ENCODE measurements at regions not wholly inside any gene's neighbourhood (a gene's known extent, or its start where the extent isn't known, plus 50 kb on each side); places are given as distances from the start of the nearest gene placed in this dataset.

GRCh38 chr7:118129041-118129795 is 54.7 kb upstream of the LSM8 start:
- no peaks in the 10 kb centered on the region for H3K9me3 Mint-ChIP-seq (ENCODE audit: insufficient read depth)
- CTCF ChIA-PET, result no interaction called here

DNA sequence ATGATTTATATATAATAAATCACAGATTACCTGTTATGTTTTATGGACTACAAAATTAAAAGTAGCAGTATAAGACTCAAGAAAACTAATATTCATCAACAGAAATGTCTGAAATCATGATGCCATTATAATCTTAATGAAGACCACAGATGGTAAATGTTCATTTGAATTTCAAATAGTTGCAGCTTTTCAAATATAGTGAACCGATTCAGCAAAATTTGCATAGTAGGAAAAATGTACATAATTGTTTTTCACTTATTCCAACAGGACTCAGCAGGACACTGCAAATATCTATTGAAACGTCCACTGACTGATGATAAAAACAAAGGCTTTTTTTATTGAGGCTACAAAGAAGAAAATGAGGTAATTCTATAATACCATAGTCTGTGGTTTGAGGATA is 51.2 kb upstream of the LSM8 start:
- DNase-seq (no peak), ATAC-seq (no peak)
- H3K27ac Mint-ChIP-seq, result no peak overlapping the region
- no peaks in the 10 kb centered on the region for H3K27me3 Mint-ChIP-seq (ENCODE audit: low read depth)
- H3K9me3 Mint-ChIP-seq (ENCODE audit: insufficient read depth), result no peaks in the 10 kb centered on the region
- ChIA-PET POLR2A (no interaction called here), CTCF (no interaction called here)
- no peaks in the 10 kb centered on the region for H3K4me1 Mint-ChIP-seq (ENCODE audit: low read depth)
- H3K4me3 Mint-ChIP-seq, result no peak overlapping the region
- no peaks in the 10 kb centered on the region for H3K36me3 Mint-ChIP-seq (ENCODE audit: low read depth)

More at GRCh38 chr7:118129041-118129795, 54.7 kb upstream of the LSM8 start:
- Mint-ChIP-seq H3K4me1 (ENCODE audit: low read depth) (no peaks in the 10 kb centered on the region), H3K27ac (no peak overlapping the region), H3K4me3 (no peak overlapping the region), H3K36me3 (ENCODE audit: low read depth) (no peaks in the 10 kb centered on the region), H3K27me3 (ENCODE audit: low read depth) (no peaks in the 10 kb centered on the region)
- POLR2A ChIA-PET, result no interaction called here
- DNase-seq (no peak), ATAC-seq (no peak)

Measured in activated CD8-positive, alpha-beta T cell treated with anti-CD3 and anti-CD28 coated beads, Interleukin-2, amount 10 ng/mL, durations not matched to agents 7 days and 5 days (primary cell).